ENCODE measurements at regions not wholly inside any gene's neighbourhood (a gene's known extent, or its start where the extent isn't known, plus 50 kb on each side); places are given as distances from the start of the nearest gene placed in this dataset.

GRCh38 chr4:171118091-171118490, 695.1 kb upstream of the GALNTL6 start:
- no peak for DNase-seq

- DNase-seq: no peak
Measured at GRCh38 chr4:171117457-171117856, 695.7 kb upstream of the GALNTL6 start.

- no peak for DNase-seq
Measured at GRCh38 chr4:171101845-171102244, 711.4 kb upstream of the GALNTL6 start.

- DNase-seq: no peak
Measured at GRCh38 chr4:171087089-171087488, 726.1 kb upstream of the GALNTL6 start.

- no peak for DNase-seq
Measured at GRCh38 chr4:171067422-171067821, 745.8 kb upstream of the GALNTL6 start.

GRCh38 chr4:171049380-171049779, 763.8 kb upstream of the GALNTL6 start:
- no peak for DNase-seq

- DNase-seq: no peak
Measured at GRCh38 chr4:171042989-171043524, 770.1 kb upstream of the GALNTL6 start.

- DNase-seq: no peak
Measured at GRCh38 chr4:171035909-171036308, 777.3 kb upstream of the GALNTL6 start.

GRCh38 chr4:171031338-171031737, 781.9 kb upstream of the GALNTL6 start:
- DNase-seq: no peak

- DNase-seq: no peak
Measured at GRCh38 chr4:171025776-171026175, 787.4 kb upstream of the GALNTL6 start.

- no peak for DNase-seq
Measured at GRCh38 chr4:171025343-171025742, 787.9 kb upstream of the GALNTL6 start.

GRCh38 chr4:171024720-171025303, 788.4 kb upstream of the GALNTL6 start:
- DNase-seq: no peak

- no peak for DNase-seq
Measured at GRCh38 chr4:171022824-171023230, 790.4 kb upstream of the GALNTL6 start.

GRCh38 chr4:171017593-171017992, 795.6 kb upstream of the GALNTL6 start:
- no peak for DNase-seq

- DNase-seq: no peak
Measured at GRCh38 chr4:171016145-171016544, 797.1 kb upstream of the GALNTL6 start.

- DNase-seq: no peak
Measured at GRCh38 chr4:171015441-171015840, 797.8 kb upstream of the GALNTL6 start.

- no peak for DNase-seq
Measured at GRCh38 chr4:171007618-171008390, 805.4 kb upstream of the GALNTL6 start.

GRCh38 chr4:171002246-171002645, 811.0 kb upstream of the GALNTL6 start:
- DNase-seq: no peak

- DNase-seq: no peak
Measured at GRCh38 chr4:170990989-170991589, 822.1 kb upstream of the GALNTL6 start.

GRCh38 chr4:170988446-170988845, 824.8 kb upstream of the GALNTL6 start:
- DNase-seq: no peak

GRCh38 chr4:170979736-170980135, 833.5 kb upstream of the GALNTL6 start:
- no peak for DNase-seq

- DNase-seq: no peak
Measured at GRCh38 chr4:170978990-170979389, 834.2 kb upstream of the GALNTL6 start.

- no peak for DNase-seq
Measured at GRCh38 chr4:170949084-170949483, 859.3 kb upstream of the AADAT start.
